Activated CD8-positive, alpha-beta memory T cell treated with anti-CD3 and anti-CD28 coated beads, Interleukin-2, amount 10 ng/mL, durations not matched to agents 7 days and 5 days (primary cell): ENCODE measurements at regions not wholly inside any gene's neighbourhood (a gene's known extent, or its start where the extent isn't known, plus 50 kb on each side); places are given as distances from the start of the nearest gene placed in this dataset.
"Not testable (repeated sequence)": the region's sequence is repeated elsewhere in the genome, so short reads cannot be mapped to it uniquely, and the experiment has no call there.

Source experiments
- ATAC-seq: fragments of 150-1000 bp; cut with Tn5 transposase; one replicate; pipeline ENCODE4 v1.10.0; 2021; ENCODE audit warnings: moderate library complexity
- CTCF ChIA-PET: fragments of 350-600 bp; sonication (Branson Sonifier 250); formaldehyde crosslinking; loops from one replicate; lab custom pipeline; 2021; ENCODE audit warnings: antibody characterized with exemption; lab: Charles Lee
- DNase-seq: peaks from one replicate; pipeline ENCODE4 v3.0.0-alpha.2; 2020
- H3K27ac Mint-ChIP-seq: one replicate; pipeline ENCODE4 v1.8.0; 2021; ENCODE audit warnings: mild to moderate bottlenecking, mixed read lengths
- H3K27me3 Mint-ChIP-seq: one replicate; pipeline ENCODE4 v1.8.0; 2021; ENCODE audit warnings: mixed read lengths
- H3K36me3 Mint-ChIP-seq: one replicate; pipeline ENCODE4 v1.8.0; 2021; ENCODE audit warnings: mild to moderate bottlenecking, mixed read lengths
- H3K4me1 Mint-ChIP-seq: one replicate; pipeline ENCODE4 v1.8.0; 2021; ENCODE audit warnings: mixed read lengths
- H3K4me3 Mint-ChIP-seq: one replicate; pipeline ENCODE4 v1.8.0; 2021; ENCODE audit warnings: mild to moderate bottlenecking, moderate library complexity, mixed read lengths
- H3K9me3 Mint-ChIP-seq: one replicate; pipeline ENCODE4 v1.8.0; 2022; ENCODE audit warnings: low read depth, mixed read lengths

DNA sequence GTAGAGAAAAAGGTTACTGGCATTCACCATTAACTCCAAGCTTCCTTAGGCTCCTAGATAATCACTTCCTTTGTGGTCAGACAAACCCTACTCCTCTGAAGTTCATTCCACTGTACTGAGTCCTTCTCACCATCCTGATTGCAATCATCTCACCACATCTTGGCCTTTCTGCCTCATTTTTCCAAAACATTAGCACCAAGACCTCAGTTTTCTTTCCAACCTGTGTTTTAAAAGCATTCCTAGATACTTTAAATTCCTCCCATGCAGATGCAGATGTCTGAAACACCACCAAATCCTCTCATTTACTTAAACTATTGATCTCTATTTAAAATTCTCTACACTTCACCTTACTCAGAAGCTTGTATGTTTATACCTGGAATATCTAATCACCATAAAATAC, 961.3 kb upstream of the CTNND2 start:
- CTCF ChIA-PET, result interaction anchor here (1.3 kb wide), 1 partner anchor 20 kb away, joined by 3 read pairs; no protein-coding TSS in a partner anchor
- ATAC-seq, result no peak
- H3K9me3 Mint-ChIP-seq, result peaks cover 12% of the 10 kb centered on the region
- no peak overlapping the region for H3K4me3 Mint-ChIP-seq
- no peaks in the 10 kb centered on the region for H3K36me3 Mint-ChIP-seq
- H3K4me1 Mint-ChIP-seq, result peaks cover 3% of the 10 kb centered on the region
- H3K27ac Mint-ChIP-seq, result no peak overlapping the region
- H3K27me3 Mint-ChIP-seq, result no peaks in the 10 kb centered on the region
- no peak for DNase-seq

DNA sequence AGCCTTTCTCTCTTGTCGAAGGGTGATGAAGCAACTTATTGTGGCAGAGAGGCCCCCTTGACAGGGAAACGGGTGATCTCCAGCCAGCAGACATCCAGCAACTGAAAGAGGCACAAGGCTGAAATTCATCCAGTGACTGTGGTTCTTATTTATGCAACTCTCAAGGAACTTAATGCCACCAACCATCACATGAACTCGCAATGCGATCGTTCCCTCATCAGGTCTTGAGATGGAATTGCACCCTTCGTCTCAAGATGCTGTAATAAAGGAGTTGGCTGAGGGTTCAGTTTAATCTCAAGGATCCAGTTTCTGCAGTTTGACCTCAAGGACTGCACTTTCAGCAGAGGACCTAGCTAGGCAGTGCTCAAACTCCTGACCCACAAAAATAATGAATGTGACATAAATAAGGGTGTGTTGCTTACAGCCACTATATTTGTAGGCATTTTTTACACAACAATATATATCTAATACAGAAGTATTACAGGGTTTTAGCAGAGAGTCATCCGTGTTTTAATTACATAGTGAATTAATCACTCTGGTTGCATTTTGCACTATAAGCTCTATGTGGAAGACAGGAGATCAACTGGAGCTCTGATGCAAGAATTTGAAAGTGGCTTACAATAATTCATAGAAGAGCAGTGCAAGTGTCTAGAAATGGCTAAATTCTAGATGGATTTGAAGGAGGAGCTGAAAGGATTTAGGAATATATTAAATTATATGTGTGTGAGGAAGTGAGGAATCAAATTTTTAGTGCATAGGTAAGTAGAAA, 957.8 kb upstream of the CTNND2 start:
- H3K4me1 Mint-ChIP-seq, result no peaks in the 10 kb centered on the region
- DNase-seq (no peak), ATAC-seq (no peak)
- no peaks in the 10 kb centered on the region for H3K27me3 Mint-ChIP-seq
- no peaks in the 10 kb centered on the region for H3K36me3 Mint-ChIP-seq
- no peak overlapping the region for H3K4me3 Mint-ChIP-seq
- no peak overlapping the region for H3K27ac Mint-ChIP-seq
- peaks cover 13% of the 10 kb centered on the region for H3K9me3 Mint-ChIP-seq
- CTCF ChIA-PET, result no interaction called here

DNA sequence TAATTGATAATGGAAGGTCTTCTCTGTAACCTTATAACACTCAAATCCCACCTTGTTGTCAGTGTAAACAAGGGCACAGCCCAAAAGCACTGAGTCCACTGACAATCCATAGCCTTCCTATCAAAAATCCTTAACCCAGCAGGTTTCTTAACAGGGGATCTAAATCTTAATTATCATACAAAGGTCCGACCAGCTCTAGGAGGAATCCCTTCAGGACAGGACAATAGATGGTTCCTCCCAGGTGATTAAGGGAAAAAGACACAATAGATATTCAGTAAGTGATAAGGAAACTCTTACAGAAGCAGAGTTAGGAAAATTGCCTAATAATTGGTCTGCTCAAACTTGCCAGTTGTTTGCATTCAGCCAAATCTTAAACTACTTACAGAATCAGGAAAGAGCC, 951.9 kb upstream of the CTNND2 start:
- H3K4me1 Mint-ChIP-seq, H3K27me3 Mint-ChIP-seq, H3K27ac Mint-ChIP-seq, CTCF ChIA-PET, H3K4me3 Mint-ChIP-seq, H3K36me3 Mint-ChIP-seq, ATAC-seq, DNase-seq: not testable (repeated sequence)
- peaks cover 12% of the 10 kb centered on the region for H3K9me3 Mint-ChIP-seq

DNA sequence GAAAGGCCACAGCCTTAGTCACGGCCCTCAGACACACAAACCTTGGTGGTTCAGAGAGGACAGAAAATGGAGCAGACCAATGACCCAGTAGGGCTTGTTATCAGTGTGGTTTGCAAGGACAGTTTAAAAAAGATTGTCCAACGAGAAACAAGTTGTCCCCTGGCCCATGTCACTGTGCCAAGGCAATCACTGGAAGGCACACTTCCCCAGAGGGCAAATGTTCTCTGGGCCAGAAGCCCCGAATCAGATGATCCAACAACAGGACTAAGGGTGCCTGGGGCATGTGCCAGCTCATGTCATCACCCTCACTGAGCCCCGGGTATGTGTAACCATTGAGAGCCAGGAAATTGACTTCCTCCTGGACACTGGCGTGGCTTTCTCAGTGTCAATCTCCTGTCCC, 950.1 kb upstream of the CTNND2 start:
- Mint-ChIP-seq H3K9me3 (peaks cover 12% of the 10 kb centered on the region), H3K4me1 (no peaks in the 10 kb centered on the region), H3K27ac (no peak overlapping the region), H3K36me3 (no peaks in the 10 kb centered on the region), H3K27me3 (no peaks in the 10 kb centered on the region), H3K4me3 (no peak overlapping the region)
- DNase-seq (no peak), ATAC-seq (no peak)
- CTCF ChIA-PET, result no interaction called here

DNA sequence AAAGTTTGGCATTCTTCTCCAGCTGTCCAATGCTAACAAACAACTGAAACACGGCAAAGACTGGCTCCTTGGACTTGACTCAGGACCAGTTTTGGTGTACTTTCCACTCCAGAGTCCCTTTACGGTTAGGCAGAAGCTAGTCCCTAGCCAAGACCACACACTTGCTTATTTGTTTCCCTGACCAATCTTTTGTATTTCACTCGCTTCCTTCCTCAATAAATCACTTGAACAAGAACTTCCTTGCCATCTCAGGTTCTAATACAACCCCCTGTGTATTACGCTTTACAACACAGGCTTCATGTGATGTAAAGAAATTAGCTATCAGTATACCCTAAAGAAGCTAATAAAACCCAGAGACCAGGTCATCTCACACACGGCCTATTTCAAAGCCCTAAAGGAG, 947.5 kb upstream of the CTNND2 start:
- H3K36me3 Mint-ChIP-seq, result no peaks in the 10 kb centered on the region
- no peak overlapping the region for H3K4me3 Mint-ChIP-seq
- peaks cover 9% of the 10 kb centered on the region for H3K9me3 Mint-ChIP-seq
- no peaks in the 10 kb centered on the region for H3K4me1 Mint-ChIP-seq
- no peaks in the 10 kb centered on the region for H3K27me3 Mint-ChIP-seq
- CTCF ChIA-PET, result no interaction called here
- H3K27ac Mint-ChIP-seq, result no peak overlapping the region
- no peak for DNase-seq
- no peak for ATAC-seq

DNA sequence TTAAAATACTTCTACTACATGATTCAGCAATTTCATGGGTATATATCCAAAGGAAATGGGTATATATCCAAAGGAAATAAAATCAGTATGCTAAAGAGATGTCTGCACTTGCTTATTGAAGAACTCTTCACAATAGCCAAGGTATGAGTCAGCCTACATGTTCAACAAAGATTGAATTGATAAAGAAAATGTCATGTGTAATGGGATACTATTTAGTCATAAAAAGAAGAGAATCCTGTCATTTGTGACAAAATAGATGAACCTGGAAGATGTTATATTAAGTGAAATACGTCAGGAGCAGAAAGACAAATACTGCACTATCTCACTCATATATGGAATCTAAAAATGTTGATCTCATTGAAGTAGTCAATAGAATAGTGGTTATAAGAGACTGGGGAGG, 944.5 kb upstream of the CTNND2 start:
- H3K36me3 Mint-ChIP-seq, result no peaks in the 10 kb centered on the region
- no peak overlapping the region for H3K27ac Mint-ChIP-seq
- no peaks in the 10 kb centered on the region for H3K27me3 Mint-ChIP-seq
- H3K4me3 Mint-ChIP-seq, result no peak overlapping the region
- H3K4me1 Mint-ChIP-seq, result peaks cover 4% of the 10 kb centered on the region
- ATAC-seq (no peak), DNase-seq (no peak)
- CTCF ChIA-PET, result no interaction called here
- peaks cover 9% of the 10 kb centered on the region for H3K9me3 Mint-ChIP-seq

DNA sequence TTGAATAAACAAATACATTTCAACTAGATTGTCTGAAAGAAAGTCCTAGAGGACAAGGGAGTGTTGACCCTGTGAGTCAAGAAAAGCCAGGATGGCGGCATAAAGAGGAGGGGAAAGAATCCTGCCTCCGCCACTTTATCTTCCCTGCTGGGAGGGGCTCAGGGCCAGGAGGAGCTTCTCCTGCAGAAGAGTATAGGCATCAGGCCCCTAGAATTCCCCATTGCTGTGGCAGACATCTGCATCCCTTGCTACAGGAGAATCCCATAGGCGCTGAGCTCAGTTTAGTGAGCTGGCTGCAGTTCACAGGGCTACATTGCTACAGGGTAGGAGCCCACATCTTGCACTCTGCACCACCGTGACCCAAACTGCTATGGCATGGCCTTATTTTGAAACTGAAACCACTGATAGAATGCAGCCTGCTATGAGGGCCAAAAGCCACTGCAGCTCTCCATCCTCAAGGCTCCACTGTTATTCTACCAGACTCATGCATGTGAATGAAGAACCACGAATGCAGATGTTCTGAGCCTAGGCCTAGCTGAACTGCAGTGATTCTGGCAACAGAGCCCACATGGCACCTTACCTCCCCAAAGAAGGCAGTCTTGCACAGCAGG, 941.4 kb upstream of the CTNND2 start:
- H3K9me3 Mint-ChIP-seq, result peaks cover 2% of the 10 kb centered on the region
- no peak overlapping the region for H3K27ac Mint-ChIP-seq
- CTCF ChIA-PET, result interaction anchor here (1.1 kb wide), 1 partner anchor 20 kb away, joined by 3 read pairs; no protein-coding TSS in a partner anchor
- DNase-seq (no peak), ATAC-seq (peak; percentile 27)
- peaks cover 4% of the 10 kb centered on the region for H3K4me1 Mint-ChIP-seq
- H3K27me3 Mint-ChIP-seq, result no peaks in the 10 kb centered on the region
- H3K4me3 Mint-ChIP-seq, result no peak overlapping the region
- H3K36me3 Mint-ChIP-seq, result no peaks in the 10 kb centered on the region

DNA sequence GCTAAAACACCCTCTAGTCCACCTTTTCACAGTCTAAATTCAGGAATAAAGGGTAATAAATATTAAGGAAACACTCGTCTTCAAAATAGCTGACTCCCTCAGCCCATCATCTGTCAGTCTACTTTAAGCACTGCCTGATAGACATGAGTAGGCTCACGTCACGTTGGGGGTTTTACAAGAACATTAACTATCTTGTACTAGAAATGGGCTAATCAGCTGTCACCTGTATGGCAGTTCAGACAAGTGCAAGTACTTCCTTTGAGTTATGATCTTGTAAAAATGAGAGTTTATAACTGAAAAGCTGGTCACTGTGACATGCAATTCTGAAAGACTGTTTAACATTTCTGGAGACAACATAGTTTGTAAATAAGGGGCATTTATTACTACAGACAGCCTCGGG, 936.7 kb upstream of the CTNND2 start:
- Mint-ChIP-seq H3K9me3 (peaks cover 4% of the 10 kb centered on the region), H3K36me3 (no peaks in the 10 kb centered on the region), H3K27ac (no peak overlapping the region), H3K4me1 (peaks cover 2% of the 10 kb centered on the region), H3K27me3 (no peaks in the 10 kb centered on the region), H3K4me3 (no peak overlapping the region)
- ATAC-seq (no peak), DNase-seq (no peak)
- CTCF ChIA-PET, result no interaction called here

DNA sequence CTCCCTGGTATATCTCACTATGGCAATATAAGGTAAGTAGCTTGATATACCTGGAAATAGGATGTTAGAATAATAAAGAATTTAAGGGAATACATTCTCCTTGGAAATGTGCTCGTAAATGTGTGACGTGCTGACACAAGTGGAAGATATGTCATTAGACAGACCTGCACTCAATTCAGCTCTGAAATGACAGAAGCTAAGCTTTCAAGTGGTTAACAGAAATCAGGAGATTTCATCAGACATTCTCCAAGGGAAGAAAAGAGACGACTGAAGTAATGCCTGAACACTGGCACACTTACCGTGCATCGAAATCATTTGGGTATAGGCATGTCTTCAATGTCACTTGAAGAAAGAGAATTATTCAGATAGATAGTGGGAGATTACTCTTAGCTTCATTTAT, 933.3 kb upstream of the CTNND2 start:
- no peak for ATAC-seq
- Mint-ChIP-seq H3K36me3 (no peaks in the 10 kb centered on the region), H3K9me3 (peaks cover 7% of the 10 kb centered on the region), H3K27ac (no peak overlapping the region), H3K27me3 (no peaks in the 10 kb centered on the region), H3K4me1 (no peaks in the 10 kb centered on the region), H3K4me3 (no peak overlapping the region)
- CTCF ChIA-PET, result no interaction called here
- no peak for DNase-seq

DNA sequence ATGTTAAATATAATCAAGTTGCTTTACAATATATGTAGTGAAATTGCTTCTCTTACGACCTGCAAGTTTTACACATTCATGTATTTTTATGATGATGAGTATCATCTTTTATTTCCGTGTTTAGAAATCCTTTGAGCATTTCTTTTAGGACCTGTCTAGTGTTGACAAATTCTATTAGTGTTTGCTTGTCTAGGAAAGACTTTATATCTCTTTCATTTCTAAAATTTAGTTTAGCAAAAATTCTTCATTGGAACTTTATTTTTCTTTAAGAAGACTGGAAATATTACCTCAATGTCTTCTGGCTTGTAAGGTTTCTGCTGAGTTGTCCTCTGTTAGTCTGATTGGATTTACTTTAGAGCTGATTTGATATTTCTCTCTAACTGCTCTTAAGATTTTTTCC, 920.9 kb upstream of the CTNND2 start:
- no peaks in the 10 kb centered on the region for H3K4me1 Mint-ChIP-seq
- H3K4me3 Mint-ChIP-seq, result no peak overlapping the region
- DNase-seq (no peak), ATAC-seq (no peak)
- no peaks in the 10 kb centered on the region for H3K36me3 Mint-ChIP-seq
- H3K9me3 Mint-ChIP-seq, result peaks cover 31% of the 10 kb centered on the region
- CTCF ChIA-PET, result no interaction called here
- H3K27ac Mint-ChIP-seq, result no peak overlapping the region
- no peaks in the 10 kb centered on the region for H3K27me3 Mint-ChIP-seq

DNA sequence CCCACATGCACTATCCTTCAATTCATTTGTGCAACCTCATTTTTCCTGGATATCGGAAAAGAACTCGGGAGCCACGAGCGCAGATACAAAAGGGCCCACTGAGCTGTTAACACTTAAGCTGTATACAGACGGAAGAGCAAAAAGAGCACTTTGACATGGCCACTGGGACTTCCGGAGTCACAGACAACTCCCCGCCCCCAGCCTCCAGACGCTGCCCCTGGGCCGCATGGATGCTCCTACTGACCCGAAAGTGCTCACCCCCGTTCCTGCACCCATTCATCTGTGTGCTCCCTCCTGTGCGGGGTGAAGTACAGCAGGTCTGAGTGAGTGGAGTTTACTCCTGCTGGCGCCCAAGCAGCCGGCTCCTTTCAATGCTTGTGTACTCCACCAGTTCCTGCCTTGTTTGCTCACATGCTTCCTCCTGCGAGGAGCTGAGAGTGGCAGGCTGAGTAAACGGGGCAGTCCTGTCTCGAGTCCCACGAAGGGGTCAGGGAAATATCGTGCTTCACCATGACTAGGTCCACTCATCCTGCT, 901.0 kb upstream of the CTNND2 start:
- ATAC-seq (no peak), DNase-seq (no peak)
- CTCF ChIA-PET, result no interaction called here
- no peaks in the 10 kb centered on the region for H3K27me3 Mint-ChIP-seq
- H3K4me3 Mint-ChIP-seq, result no peak overlapping the region
- H3K4me1 Mint-ChIP-seq, result no peaks in the 10 kb centered on the region
- no peaks in the 10 kb centered on the region for H3K36me3 Mint-ChIP-seq
- no peak overlapping the region for H3K27ac Mint-ChIP-seq
- no peaks in the 10 kb centered on the region for H3K9me3 Mint-ChIP-seq

DNA sequence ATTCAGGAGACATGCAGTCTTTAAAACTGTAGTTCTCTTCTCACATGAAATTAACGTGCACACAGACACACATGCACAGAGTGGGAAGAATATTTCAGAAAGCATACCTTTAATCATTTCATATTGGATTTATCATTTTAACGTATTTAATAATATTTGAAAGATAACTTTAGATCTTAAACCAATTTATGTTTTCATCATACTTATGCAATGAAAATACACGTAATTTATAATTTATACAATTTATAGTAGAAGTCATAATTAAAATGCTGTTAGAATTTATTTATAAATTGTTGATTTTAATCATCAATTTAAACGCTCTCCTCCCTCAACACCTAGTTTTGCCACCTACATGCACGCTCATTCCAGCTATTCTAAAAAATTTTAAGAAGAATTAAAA, 894.9 kb upstream of the CTNND2 start:
- Mint-ChIP-seq H3K27me3 (no peaks in the 10 kb centered on the region), H3K9me3 (peaks cover 4% of the 10 kb centered on the region), H3K4me3 (no peak overlapping the region), H3K27ac (no peak overlapping the region), H3K4me1 (no peaks in the 10 kb centered on the region), H3K36me3 (no peaks in the 10 kb centered on the region)
- CTCF ChIA-PET, result no interaction called here
- ATAC-seq (no peak), DNase-seq (no peak)

DNA sequence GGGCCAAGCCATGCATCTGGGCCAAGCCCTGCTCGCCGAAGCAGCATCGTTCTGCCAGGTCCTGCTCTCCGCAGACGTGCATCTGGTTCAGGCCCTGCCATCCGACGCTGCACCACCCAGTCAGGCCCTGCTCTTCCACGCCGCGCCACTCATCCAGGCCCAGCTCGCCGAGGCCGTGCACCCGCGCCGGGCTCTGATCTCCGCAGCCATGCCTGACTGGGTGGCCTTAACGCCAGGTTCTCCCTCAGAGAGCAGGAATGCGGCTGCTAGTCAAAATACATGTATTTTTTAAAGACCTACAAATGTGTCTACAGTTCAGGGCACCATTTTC, 891.1 kb upstream of the CTNND2 start:
- H3K9me3 Mint-ChIP-seq, result peaks cover 10% of the 10 kb centered on the region
- DNase-seq, result no peak
- no peak overlapping the region for H3K4me3 Mint-ChIP-seq
- no peak overlapping the region for H3K27ac Mint-ChIP-seq
- H3K36me3 Mint-ChIP-seq, result no peaks in the 10 kb centered on the region
- H3K27me3 Mint-ChIP-seq, result no peaks in the 10 kb centered on the region
- ATAC-seq, result no peak
- CTCF ChIA-PET, result no interaction called here
- no peaks in the 10 kb centered on the region for H3K4me1 Mint-ChIP-seq
